Naive thymus-derived CD4-positive, alpha-beta T cell (primary cell): ENCODE measurements at regions not wholly inside any gene's neighbourhood (a gene's known extent, or its start where the extent isn't known, plus 50 kb on each side); places are given as distances from the start of the nearest gene placed in this dataset.
"Not testable (repeated sequence)": the region's sequence is repeated elsewhere in the genome, so short reads cannot be mapped to it uniquely, and the experiment has no call there.

Source experiments
- ATAC-seq: fragments of 150-1000 bp; cut with Tn5 transposase; 2 replicates; pipeline ENCODE4 v1.10.0; 2021; ENCODE audit warnings: mild to moderate bottlenecking, moderate library complexity
- CTCF ChIA-PET: fragments of 350-600 bp; sonication (Branson Sonifier 250); formaldehyde crosslinking; loops from one replicate; lab custom pipeline; 2021; ENCODE audit warnings: antibody characterized with exemption; lab: Charles Lee
- POLR2A ChIA-PET: fragments of 350-600 bp; sonication (Branson Sonifier 250); formaldehyde crosslinking; loops from one replicate; lab custom pipeline; 2021; ENCODE audit warnings: antibody characterized with exemption, inconsistent platforms; lab: Charles Lee
- DNase-seq, 9 donors: peaks; one replicate each; pipeline versions ENCODE4 v3.0.0 to v3.0.0-alpha.2; 2020 to 2022; ENCODE audit warnings: mixed read lengths in 1 of 9
- H3K27ac ChIP-seq: one replicate; pipeline ENCODE4 v1.7.0; 2013; ENCODE audit warnings: mild to moderate bottlenecking, low read depth, low read length, moderate library complexity
- H3K27me3 ChIP-seq, 2 donors: one replicate each; pipeline ENCODE4 v1.7.0; 2013; ENCODE audit warnings: low read length in 2 of 2, mild to moderate bottlenecking in 2 of 2, moderate library complexity in 2 of 2; ENCODE audit not compliant: control insufficient read depth in 2 of 2, insufficient read depth in 2 of 2
- H3K36me3 ChIP-seq, 3 experiments: 1 replicate in 2 of 3; 2 replicates in 1 of 3; pipeline ENCODE4 v1.7.0; 2013; ENCODE audit warnings: low read length in 3 of 3, mild to moderate bottlenecking in 3 of 3, moderate library complexity in 1 of 3; ENCODE audit not compliant: insufficient read depth in 3 of 3, control insufficient read depth in 2 of 3
- H3K4me1 ChIP-seq, 2 donors: one replicate each; pipeline ENCODE4 v1.7.0; 2013; ENCODE audit warnings: low read length in 2 of 2, mild to moderate bottlenecking in 2 of 2, moderate library complexity in 1 of 2; ENCODE audit not compliant: control insufficient read depth in 2 of 2, insufficient read depth in 2 of 2
- H3K4me3 ChIP-seq: 2 replicates; pipeline ENCODE4 v1.7.0; 2013; ENCODE audit warnings: mild to moderate bottlenecking, low read length
- H3K9me3 ChIP-seq, 3 experiments: 1 replicate in 2 of 3; 2 replicates in 1 of 3; pipeline ENCODE4 v1.7.0; 2013; ENCODE audit warnings: low read length in 3 of 3; ENCODE audit not compliant: control insufficient read depth in 2 of 3
- H3K27ac Mint-ChIP-seq, 9 donors: one replicate each; pipeline ENCODE4 v1.8.0; 2020 to 2022; ENCODE audit warnings: mixed read lengths in 9 of 9, mild to moderate bottlenecking in 8 of 9, moderate library complexity in 5 of 9, inconsistent platforms in 2 of 9
- H3K27me3 Mint-ChIP-seq, 5 donors: one replicate each; pipeline ENCODE4 v1.8.0; 2021 to 2022; ENCODE audit warnings: mixed read lengths in 5 of 5, mild to moderate bottlenecking in 1 of 5
- H3K36me3 Mint-ChIP-seq, 5 donors: one replicate each; pipeline ENCODE4 v1.8.0; 2020 to 2022; ENCODE audit warnings: mixed read lengths in 5 of 5, mild to moderate bottlenecking in 3 of 5, inconsistent platforms in 1 of 5
- H3K4me1 Mint-ChIP-seq, 7 donors: one replicate each; pipeline ENCODE4 v1.8.0; 2020 to 2022; ENCODE audit warnings: mixed read lengths in 7 of 7, mild to moderate bottlenecking in 3 of 7, inconsistent platforms in 1 of 7
- H3K4me3 Mint-ChIP-seq, 10 donors: one replicate each; pipeline ENCODE4 v1.8.0; 2020 to 2022; ENCODE audit warnings: mild to moderate bottlenecking in 10 of 10, mixed read lengths in 10 of 10, moderate library complexity in 6 of 10, inconsistent platforms in 2 of 10
- H3K9me3 Mint-ChIP-seq, 11 donors: one replicate each; pipeline ENCODE4 v1.8.0; 2020 to 2022; ENCODE audit warnings: mixed read lengths in 11 of 11, mild to moderate bottlenecking in 4 of 11, inconsistent platforms in 1 of 11, moderate library complexity in 1 of 11
- intact Hi-C, 2 donors: fragments of 100-400 bp; cut with micrococcal nuclease; formaldehyde crosslinking; loops; one replicate each; pipeline ENCODE4 v1.15.1; 2023

GRCh38 chr3:70476174-70476573 lies 163.7 kb upstream of the MDFIC2 start:
- Mint-ChIP-seq H3K4me3 (no peak overlapping the region), H3K4me1 (no peaks in the 10 kb centered on the region), H3K27me3 (peaks cover 0 to 23% (median 13%) of the 10 kb centered on the region in 5 donors), H3K36me3 (peaks cover 0 to 5% (median 5%) of the 10 kb centered on the region in 5 donors), H3K27ac (no peak overlapping the region), H3K9me3 (peaks cover 0 to 16% (median 4%) of the 10 kb centered on the region in 11 donors)
- ChIA-PET POLR2A (no interaction called here), CTCF (no interaction called here)
- intact Hi-C loops: no loop called here
- Histone ChIP-seq H3K27ac (no peak overlapping the region), H3K27me3 (no peaks in the 10 kb centered on the region), H3K4me3 (no peak overlapping the region), H3K9me3 (no peaks in the 10 kb centered on the region), H3K36me3 (no peaks in the 10 kb centered on the region), H3K4me1 (no peaks in the 10 kb centered on the region)
- ATAC-seq (no peak), DNase-seq (no peak)

- H3K9me3 Mint-ChIP-seq: no peaks in the 10 kb centered on the region
- Histone ChIP-seq H3K36me3 (no peaks in the 10 kb centered on the region), H3K9me3 (no peaks in the 10 kb centered on the region), H3K27ac (no peak overlapping the region), H3K4me3 (no peak overlapping the region), H3K4me1 (no peaks in the 10 kb centered on the region), H3K27me3 (no peaks in the 10 kb centered on the region)
- H3K36me3 Mint-ChIP-seq: no peaks in the 10 kb centered on the region
- intact Hi-C loops: no loop called here
- ChIA-PET CTCF (no interaction called here), POLR2A (no interaction called here)
- peaks cover 0 to 1% (median 0%) of the 10 kb centered on the region in 7 donors for H3K4me1 Mint-ChIP-seq
- H3K4me3 Mint-ChIP-seq: no peak overlapping the region
- peaks cover 2 to 14% (median 5%) of the 10 kb centered on the region in 5 donors for H3K27me3 Mint-ChIP-seq
- H3K27ac Mint-ChIP-seq: no peak overlapping the region
- DNase-seq (no peak), ATAC-seq (no peak)
These were observed 159.3 kb upstream of the MDFIC2 start for GRCh38 chr3:70471464-70472342.

GRCh38 chr3:70466096-70466495 lies 153.7 kb upstream of the MDFIC2 start:
- Histone ChIP-seq H3K4me3 (no peak overlapping the region), H3K36me3 (no peaks in the 10 kb centered on the region), H3K9me3 (no peaks in the 10 kb centered on the region), H3K4me1 (no peaks in the 10 kb centered on the region), H3K27me3 (no peaks in the 10 kb centered on the region), H3K27ac (no peak overlapping the region)
- CTCF ChIA-PET: no interaction called here
- DNase-seq: no peak
- POLR2A ChIA-PET: no interaction called here
- peaks cover 0 to 6% (median 0%) of the 10 kb centered on the region in 11 donors for H3K9me3 Mint-ChIP-seq
- ATAC-seq: no peak
- H3K4me1 Mint-ChIP-seq: peaks cover 0 to 1% (median 0%) of the 10 kb centered on the region in 7 donors
- no peak overlapping the region for H3K4me3 Mint-ChIP-seq
- peaks cover 2 to 16% (median 10%) of the 10 kb centered on the region in 5 donors for H3K27me3 Mint-ChIP-seq
- intact Hi-C loops: no loop called here
- no peaks in the 10 kb centered on the region for H3K36me3 Mint-ChIP-seq
- no peak overlapping the region for H3K27ac Mint-ChIP-seq

- no peak overlapping the region for H3K4me3 Mint-ChIP-seq
These were observed 152.4 kb upstream of the MDFIC2 start for GRCh38 chr3:70464876-70465275.

GRCh38 chr3:70464465-70464864 lies 152.0 kb upstream of the MDFIC2 start:
- ChIA-PET POLR2A (no interaction called here), CTCF (no interaction called here)
- no peaks in the 10 kb centered on the region for H3K36me3 Mint-ChIP-seq
- peaks cover 2 to 22% (median 15%) of the 10 kb centered on the region in 5 donors for H3K27me3 Mint-ChIP-seq
- H3K9me3 Mint-ChIP-seq: peaks cover 0 to 9% (median 1%) of the 10 kb centered on the region in 11 donors
- intact Hi-C loops: no loop called here
- Histone ChIP-seq H3K9me3 (no peaks in the 10 kb centered on the region), H3K27ac (no peak overlapping the region), H3K4me3 (no peak overlapping the region), H3K27me3 (no peaks in the 10 kb centered on the region), H3K36me3 (no peaks in the 10 kb centered on the region), H3K4me1 (no peaks in the 10 kb centered on the region)
- DNase-seq (no peak), ATAC-seq (no peak)
- H3K4me3 Mint-ChIP-seq: no peak overlapping the region
- no peaks in the 10 kb centered on the region for H3K4me1 Mint-ChIP-seq
- H3K27ac Mint-ChIP-seq: no peak overlapping the region

More at GRCh38 chr3:70464876-70465275, 152.4 kb upstream of the MDFIC2 start:
- ATAC-seq (no peak), DNase-seq (no peak)
- ChIA-PET CTCF (no interaction called here), POLR2A (no interaction called here)
- Mint-ChIP-seq H3K27ac (no peak overlapping the region), H3K36me3 (no peaks in the 10 kb centered on the region), H3K27me3 (peaks cover 2 to 21% (median 15%) of the 10 kb centered on the region in 5 donors), H3K4me1 (peaks cover 0 to under 1% (median 0%) of the 10 kb centered on the region in 7 donors), H3K9me3 (peaks cover 0 to 9% (median 1%) of the 10 kb centered on the region in 11 donors)
- H3K27me3 ChIP-seq: no peaks in the 10 kb centered on the region
- H3K9me3 ChIP-seq: no peaks in the 10 kb centered on the region
- intact Hi-C loops: no loop called here
- no peaks in the 10 kb centered on the region for H3K36me3 ChIP-seq
- no peaks in the 10 kb centered on the region for H3K4me1 ChIP-seq
- H3K4me3 ChIP-seq: no peak overlapping the region
- no peak overlapping the region for H3K27ac ChIP-seq

GRCh38 chr3:70450220-70450619 lies 137.8 kb upstream of the MDFIC2 start:
- H3K36me3 Mint-ChIP-seq, H3K27ac Mint-ChIP-seq, ATAC-seq, H3K36me3 ChIP-seq, intact Hi-C loops, CTCF ChIA-PET, H3K4me1 Mint-ChIP-seq, H3K4me3 ChIP-seq, H3K9me3 ChIP-seq, H3K27me3 ChIP-seq, H3K4me3 Mint-ChIP-seq, POLR2A ChIA-PET, H3K27ac ChIP-seq, DNase-seq, H3K4me1 ChIP-seq: not testable (repeated sequence)
- Mint-ChIP-seq H3K9me3 (peaks cover 0 to 36% (median 16%) of the 10 kb centered on the region in 11 donors), H3K27me3 (peaks cover 0 to 37% (median 18%) of the 10 kb centered on the region in 5 donors)

GRCh38 chr3:70435422-70435821 lies 123.0 kb upstream of the MDFIC2 start:
- H3K4me3 ChIP-seq, CTCF ChIA-PET, H3K36me3 Mint-ChIP-seq, H3K9me3 Mint-ChIP-seq, POLR2A ChIA-PET, H3K36me3 ChIP-seq, H3K4me1 Mint-ChIP-seq, H3K27ac Mint-ChIP-seq, H3K27me3 ChIP-seq, H3K9me3 ChIP-seq, DNase-seq, intact Hi-C loops, H3K4me1 ChIP-seq, ATAC-seq, H3K4me3 Mint-ChIP-seq, H3K27ac ChIP-seq: not testable (repeated sequence)
- peaks cover 0 to 46% (median 16%) of the 10 kb centered on the region in 5 donors for H3K27me3 Mint-ChIP-seq
